H9 (cell line): ENCODE measurements at regions not wholly inside any gene's neighbourhood (a gene's known extent, or its start where the extent isn't known, plus 50 kb on each side); places are given as distances from the start of the nearest gene placed in this dataset.

Experiments
- DNase-seq: peaks from one replicate; pipeline ENCODE4 v3.0.0-alpha.2; 2017
- H2AFZ ChIP-seq: one replicate; pipeline ENCODE4 v1.6.1; 2013; ENCODE audit warnings: mild to moderate bottlenecking, low read length, control low read depth, moderate library complexity
- H2AK5ac ChIP-seq: 2 replicates; pipeline ENCODE4 v1.6.1; 2013; ENCODE audit warnings: low read length, control low read depth, mixed read lengths; ENCODE audit not compliant: insufficient read length
- H2BK120ac ChIP-seq: one replicate; pipeline ENCODE4 v1.6.1; 2013; ENCODE audit warnings: low read depth, mild to moderate bottlenecking, low read length, control low read depth, inconsistent platforms; ENCODE audit not compliant: poor library complexity, severe bottlenecking
- H2BK12ac ChIP-seq: 2 replicates; pipeline ENCODE4 v1.6.1; 2013; ENCODE audit warnings: low read length, control low read depth, mixed read lengths, low read depth; ENCODE audit not compliant: insufficient read length
- H2BK15ac ChIP-seq: 2 replicates; pipeline ENCODE4 v1.6.1; 2013; ENCODE audit warnings: low read depth, low read length, control low read depth
- H2BK20ac ChIP-seq: one replicate; pipeline ENCODE4 v1.6.1; 2013; ENCODE audit warnings: low read depth, mild to moderate bottlenecking, low read length, control low read depth, inconsistent platforms; ENCODE audit not compliant: poor library complexity, severe bottlenecking
- H2BK5ac ChIP-seq: 2 replicates; pipeline ENCODE4 v1.6.1; 2013; ENCODE audit warnings: low read length, control low read depth, mixed read lengths; ENCODE audit not compliant: insufficient read length
- H3K14ac ChIP-seq: 2 replicates; pipeline ENCODE4 v1.6.1; 2013; ENCODE audit warnings: low read length, control low read depth; ENCODE audit not compliant: insufficient read depth
- H3K18ac ChIP-seq: 2 replicates; pipeline ENCODE4 v1.6.1; 2013; ENCODE audit warnings: low read depth, mild to moderate bottlenecking, mixed read lengths, low read length, control low read depth; ENCODE audit not compliant: insufficient read length
- H3K23ac ChIP-seq: 2 replicates; pipeline ENCODE4 v1.6.1; 2013; ENCODE audit warnings: low read length, control low read depth, mixed read lengths, low read depth; ENCODE audit not compliant: insufficient read length
- H3K23me2 ChIP-seq: 2 replicates; pipeline ENCODE4 v1.6.1; 2013; ENCODE audit warnings: low read depth, mild to moderate bottlenecking, mixed read lengths, low read length, control low read depth; ENCODE audit not compliant: insufficient read length, poor library complexity, severe bottlenecking
- H3K27ac ChIP-seq: 2 replicates; pipeline ENCODE4 v1.5.1; 2013; ENCODE audit warnings: low read length, control low read depth, mixed read lengths, low read depth; ENCODE audit not compliant: insufficient read length
- H3K27me3 ChIP-seq: 2 replicates; pipeline ENCODE4 v1.6.1; 2013; ENCODE audit warnings: low read length, control low read depth, inconsistent platforms; ENCODE audit not compliant: insufficient read depth
- H3K4ac ChIP-seq: 2 replicates; pipeline ENCODE4 v1.6.1; 2013; ENCODE audit warnings: low read depth, mild to moderate bottlenecking, control low read depth, inconsistent platforms, low read length, moderate library complexity
- H3K4me1 ChIP-seq: 2 replicates; pipeline ENCODE4 v1.6.1; 2013; ENCODE audit warnings: low read length, control low read depth, inconsistent platforms; ENCODE audit not compliant: insufficient read depth
- H3K4me2 ChIP-seq: 2 replicates; pipeline ENCODE4 v1.6.1; 2013; ENCODE audit warnings: low read length, control low read depth, mixed read lengths; ENCODE audit not compliant: insufficient read length, insufficient read depth
- H3K56ac ChIP-seq: 2 replicates; pipeline ENCODE4 v1.6.1; 2013; ENCODE audit warnings: low read depth, mild to moderate bottlenecking, mixed read lengths, low read length, control low read depth; ENCODE audit not compliant: insufficient read length
- H3K79me1 ChIP-seq: 2 replicates; pipeline ENCODE4 v1.6.1; 2013; ENCODE audit warnings: low read depth, mild to moderate bottlenecking, moderate library complexity, low read length, control low read depth, inconsistent platforms; ENCODE audit not compliant: insufficient read depth, poor library complexity, severe bottlenecking
- H3K79me2 ChIP-seq: 2 replicates; pipeline ENCODE4 v1.6.1; 2013; ENCODE audit warnings: low read length, control low read depth, inconsistent platforms; ENCODE audit not compliant: insufficient read depth
- H3K9ac ChIP-seq: 2 replicates; pipeline ENCODE4 v1.6.1; 2013; ENCODE audit warnings: low read length, control low read depth, mixed read lengths; ENCODE audit not compliant: insufficient read length; ENCODE audit errors: extremely low read depth
- H3K9me3 ChIP-seq: one replicate; pipeline ENCODE4 v1.6.1; 2013; ENCODE audit warnings: low read depth, low read length, inconsistent platforms; ENCODE audit not compliant: control insufficient read depth
- H3T11ph ChIP-seq: one replicate; pipeline ENCODE4 v1.6.1; 2013; ENCODE audit warnings: mild to moderate bottlenecking, low read length, control low read depth, inconsistent platforms
- H4K20me1 ChIP-seq: one replicate; pipeline ENCODE4 v1.6.1; 2013; ENCODE audit not compliant: control insufficient read depth, insufficient read length, insufficient read depth
- H4K5ac ChIP-seq: 2 replicates; pipeline ENCODE4 v1.6.1; 2013; ENCODE audit warnings: low read depth, mild to moderate bottlenecking, mixed read lengths, low read length, control low read depth; ENCODE audit not compliant: insufficient read length
- H4K8ac ChIP-seq: replicated peaks from 2 replicates; pipeline ENCODE4 v1.6.1; 2013; ENCODE audit warnings: low read length, control low read depth, mixed read lengths, low read depth; ENCODE audit not compliant: insufficient read length
- H4K91ac ChIP-seq: 2 replicates; pipeline ENCODE4 v1.6.1; 2013; ENCODE audit warnings: low read depth, mild to moderate bottlenecking, moderate library complexity, mixed read lengths, low read length, control low read depth; ENCODE audit not compliant: insufficient read length
- H3K27ac Mint-ChIP-seq, 3 experiments: 2 replicates in 2 of 3; 3 replicates in 1 of 3; pipeline ENCODE4 v1.8.0; 2020 to 2021; ENCODE audit warnings: mixed read lengths in 3 of 3, mild to moderate bottlenecking in 1 of 3, moderate library complexity in 1 of 3
- H3K27me3 Mint-ChIP-seq: 2 replicates; pipeline ENCODE4 v1.8.0; 2021; ENCODE audit warnings: low read depth, mild to moderate bottlenecking, moderate library complexity, mixed read lengths
- H3K36me3 Mint-ChIP-seq, 3 experiments: 2 replicates in 2 of 3; 3 replicates in 1 of 3; pipeline ENCODE4 v1.8.0; 2020 to 2021; ENCODE audit warnings: low read depth in 3 of 3, mixed read lengths in 3 of 3; ENCODE audit not compliant: insufficient read depth in 1 of 3
- H3K4me1 Mint-ChIP-seq, 2 experiments: 2 replicates each; pipeline ENCODE4 v1.8.0; 2020; ENCODE audit warnings: mixed read lengths in 2 of 2
- H3K4me3 Mint-ChIP-seq, 2 experiments: 2 replicates in 1 of 2; 3 replicates in 1 of 2; pipeline ENCODE4 v1.8.0; 2020 to 2021; ENCODE audit warnings: mild to moderate bottlenecking in 2 of 2, mixed read lengths in 2 of 2, moderate library complexity in 1 of 2
- H3K9me3 Mint-ChIP-seq, 2 experiments: 2 replicates in 1 of 2; 3 replicates in 1 of 2; pipeline ENCODE4 v1.8.0; 2020; ENCODE audit warnings: mild to moderate bottlenecking in 2 of 2, mixed read lengths in 2 of 2, moderate library complexity in 1 of 2
- WGBS: extraction: QIAGEN DNeasy Blood & Tissue Kit; methylation state at CpG from one replicate; pipeline ENCODE4 v1.1.7; 2013; ENCODE audit warnings: missing lambda C conversion rate, low lambda C conversion rate, mixed read lengths; ENCODE audit not compliant: insufficient read length; ENCODE audit errors: extremely low coverage; 5-methylcytosine and 5-hydroxymethylcytosine counted together
- TF ChIP-seq, protein P1 (sequence below): fragments of 200-600 bp; sonication (generic); conservative IDR thresholded peaks from 3 replicates; pipeline ENCODE4 v1.8.0; 2021; ENCODE audit warnings: antibody characterized with exemption, mild to moderate bottlenecking

DNA sequence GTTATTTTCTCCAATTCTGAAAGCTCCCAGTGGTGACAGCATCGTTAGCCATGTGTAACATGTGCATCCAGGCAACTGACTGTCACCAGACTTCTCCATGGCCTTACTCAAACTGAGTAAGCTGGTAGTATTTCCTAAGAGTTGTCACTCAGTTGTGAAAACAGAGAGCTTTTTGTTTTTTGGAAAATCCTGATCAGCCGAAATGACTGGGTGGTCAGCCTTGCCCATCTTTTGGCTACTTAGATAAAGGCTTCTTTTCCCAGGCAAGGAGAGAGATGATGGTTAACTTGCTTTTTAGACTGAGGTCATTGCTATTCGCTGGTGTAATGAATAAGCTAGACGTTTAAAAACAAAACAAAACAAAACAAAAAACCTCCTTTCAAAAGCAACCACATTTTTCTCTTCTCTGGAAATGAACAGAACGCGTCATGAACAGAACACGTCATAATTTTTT, 159.5 kb upstream of the KLF14 start:
- H3T11ph ChIP-seq: no peak overlapping the region
- H3K23me2 ChIP-seq: no peaks in the 10 kb centered on the region
- WGBS: no CpG with 5 or more reads among the region's 7 CpGs
- H3K56ac ChIP-seq: no peak overlapping the region
- H4K91ac ChIP-seq: no peak overlapping the region
- H3K14ac ChIP-seq: no peak overlapping the region
- H3K4me3 Mint-ChIP-seq: no peak overlapping the region
- no peak overlapping the region for H3K18ac ChIP-seq
- H4K8ac ChIP-seq: no peak overlapping the region
- no peak overlapping the region; a peak in 1 of 7 replicates for H3K27ac Mint-ChIP-seq
- no peaks in the 10 kb centered on the region for H3K79me2 ChIP-seq
- no peak overlapping the region for H2BK120ac ChIP-seq
- H3K27ac ChIP-seq: no peak overlapping the region
- no peaks in the 10 kb centered on the region for H3K27me3 Mint-ChIP-seq
- TF ChIP-seq, protein P1, sequence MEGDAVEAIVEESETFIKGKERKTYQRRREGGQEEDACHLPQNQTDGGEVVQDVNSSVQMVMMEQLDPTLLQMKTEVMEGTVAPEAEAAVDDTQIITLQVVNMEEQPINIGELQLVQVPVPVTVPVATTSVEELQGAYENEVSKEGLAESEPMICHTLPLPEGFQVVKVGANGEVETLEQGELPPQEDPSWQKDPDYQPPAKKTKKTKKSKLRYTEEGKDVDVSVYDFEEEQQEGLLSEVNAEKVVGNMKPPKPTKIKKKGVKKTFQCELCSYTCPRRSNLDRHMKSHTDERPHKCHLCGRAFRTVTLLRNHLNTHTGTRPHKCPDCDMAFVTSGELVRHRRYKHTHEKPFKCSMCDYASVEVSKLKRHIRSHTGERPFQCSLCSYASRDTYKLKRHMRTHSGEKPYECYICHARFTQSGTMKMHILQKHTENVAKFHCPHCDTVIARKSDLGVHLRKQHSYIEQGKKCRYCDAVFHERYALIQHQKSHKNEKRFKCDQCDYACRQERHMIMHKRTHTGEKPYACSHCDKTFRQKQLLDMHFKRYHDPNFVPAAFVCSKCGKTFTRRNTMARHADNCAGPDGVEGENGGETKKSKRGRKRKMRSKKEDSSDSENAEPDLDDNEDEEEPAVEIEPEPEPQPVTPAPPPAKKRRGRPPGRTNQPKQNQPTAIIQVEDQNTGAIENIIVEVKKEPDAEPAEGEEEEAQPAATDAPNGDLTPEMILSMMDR: no peak
- H3K27me3 ChIP-seq: no peaks in the 10 kb centered on the region
- no peaks in the 10 kb centered on the region for H3K4me1 ChIP-seq
- no peak overlapping the region for H2AK5ac ChIP-seq
- no peak overlapping the region for H3K4ac ChIP-seq
- H3K4me2 ChIP-seq: no peak overlapping the region
- H2BK5ac ChIP-seq: no peak overlapping the region
- no peak overlapping the region for H4K5ac ChIP-seq
- no peaks in the 10 kb centered on the region for H4K20me1 ChIP-seq
- H3K9me3 Mint-ChIP-seq: no peaks in the 10 kb centered on the region
- H2BK12ac ChIP-seq: no peak overlapping the region
- peaks cover 0 to 4% (median 0%) of the 10 kb centered on the region in 3 experiments; a peak in 3 of 7 replicates for H3K36me3 Mint-ChIP-seq
- H3K79me1 ChIP-seq: no peaks in the 10 kb centered on the region
- H2AFZ ChIP-seq: no peak overlapping the region
- no peak overlapping the region for H2BK20ac ChIP-seq
- no peak for DNase-seq
- H3K9me3 ChIP-seq: no peaks in the 10 kb centered on the region
- peaks cover 32 to 37% of the 10 kb centered on the region in 2 experiments for H3K4me1 Mint-ChIP-seq
- no peak overlapping the region for H2BK15ac ChIP-seq
- no peak overlapping the region for H3K23ac ChIP-seq
- no peak overlapping the region for H3K9ac ChIP-seq
